ENCODE measurements at regions not wholly inside any gene's neighbourhood (a gene's known extent, or its start where the extent isn't known, plus 50 kb on each side); places are given as distances from the start of the nearest gene placed in this dataset.

GRCh38 chr11:19368726-19369375 is 128.1 kb upstream of the E2F8 start:
- no peak for TF ChIP-seq CTCF (IDR thresholded peaks at IDR 0.05)
- no peak for TF ChIP-seq EZH2 (IDR thresholded peaks at IDR 0.05; ENCODE audit: borderline replicate concordance, insufficient read depth, low read depth, low read length, poor library complexity, severe bottlenecking)

Measured in B cell (primary cell).